ENCODE measurements at regions not wholly inside any gene's neighbourhood (a gene's known extent, or its start where the extent isn't known, plus 50 kb on each side); places are given as distances from the start of the nearest gene placed in this dataset.

DNA sequence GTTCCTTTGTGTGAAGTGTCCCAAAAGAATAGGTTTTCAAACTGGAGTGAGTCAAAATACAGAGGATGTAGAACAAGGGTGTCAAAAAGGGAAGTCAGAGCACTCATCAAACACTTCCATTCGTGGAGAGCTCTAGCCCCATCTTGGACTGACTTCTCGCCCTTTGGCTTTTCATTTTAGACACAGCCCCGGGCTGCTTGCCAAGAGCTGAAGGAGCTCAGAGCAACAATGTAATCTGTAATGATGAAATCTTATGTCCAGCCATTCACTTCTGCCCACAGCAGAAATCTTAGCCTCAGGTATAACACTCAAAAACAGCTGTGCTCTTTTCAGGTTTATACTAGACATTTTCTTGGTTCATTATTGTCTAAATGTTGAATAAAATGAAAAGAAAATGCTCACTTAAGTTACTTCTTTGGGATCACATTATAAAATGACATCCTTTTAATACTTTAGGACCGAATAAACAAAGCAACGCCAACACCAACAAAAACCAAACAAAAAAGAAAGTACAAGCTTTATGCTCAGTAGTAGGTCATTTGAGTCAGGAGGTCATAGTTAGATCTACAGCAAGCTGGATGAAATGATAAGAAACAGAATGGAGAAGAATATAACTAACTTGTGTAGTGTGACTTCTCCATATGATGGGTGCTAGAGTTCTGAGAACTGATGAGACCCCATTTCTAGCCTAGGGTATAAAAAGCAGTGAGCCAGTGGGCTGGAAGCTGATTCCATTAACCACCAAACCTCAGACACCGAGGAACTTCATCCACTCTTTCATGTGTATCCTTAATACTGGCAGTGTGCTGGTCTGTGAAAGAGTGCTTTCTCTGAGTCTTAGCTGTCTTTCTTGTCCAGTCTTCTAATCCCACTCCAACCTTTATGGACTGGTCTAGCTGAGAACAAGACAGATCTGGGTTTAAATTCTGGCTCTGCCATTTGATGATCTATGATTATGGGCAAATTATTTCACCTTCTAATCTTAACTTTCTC, 131.8 kb upstream of the SLC7A14 start:
- Histone ChIP-seq H3K23me2 (ENCODE audit: low read depth, low read length) (no peaks in the 10 kb centered on the region), H2BK120ac (replicated peaks; ENCODE audit: low read depth, low read length) (no peak overlapping the region), H3K23ac (ENCODE audit: insufficient read length) (no peak overlapping the region), H3K4me3 (ENCODE audit: extremely low read depth in 1 of 4, insufficient read depth in 2 of 4, low read depth in 3 of 4, low read length in 4 of 4) (no peak overlapping the region), H3K9me3 (ENCODE audit: insufficient read depth in 2 of 2, low read depth in 1 of 2, low read length in 1 of 2) (no peaks in the 10 kb centered on the region), H3K4ac (replicated peaks; ENCODE audit: insufficient read length, low read depth, low read length) (no peak overlapping the region), H2BK5ac (ENCODE audit: low read depth, low read length) (no peak overlapping the region), H3K56ac (replicated peaks; ENCODE audit: insufficient read length, low read depth, low read length) (no peak overlapping the region), H3K14ac (ENCODE audit: insufficient read length) (no peak overlapping the region), H3K9ac (replicated peaks in 1 of 4; ENCODE audit: extremely low read depth in 1 of 4, low read depth in 3 of 4, low read length in 3 of 4) (no peak overlapping the region), H2AFZ (ENCODE audit: low read length) (no peak overlapping the region), H4K8ac (ENCODE audit: extremely low read depth, insufficient read depth, low read length) (no peak overlapping the region), H2BK15ac (ENCODE audit: low read length) (no peak overlapping the region), H3K79me2 (ENCODE audit: control insufficient read depth in 1 of 2, insufficient read depth in 2 of 2, low read length in 2 of 2) (no peaks in the 10 kb centered on the region), H3K18ac (ENCODE audit: extremely low read depth, low read length) (no peak overlapping the region), H3K79me1 (ENCODE audit: low read depth, low read length) (no peaks in the 10 kb centered on the region), H2AK5ac (ENCODE audit: low read depth, low read length) (no peak overlapping the region), H4K91ac (replicated peaks; ENCODE audit: insufficient read length, low read length) (no peak overlapping the region), H4K5ac (ENCODE audit: insufficient read length, low read depth, low read length) (no peak overlapping the region), H4K20me1 (replicated peaks in 1 of 2; ENCODE audit: control insufficient read depth in 1 of 2, insufficient read depth in 2 of 2, low read length in 2 of 2) (no peaks in the 10 kb centered on the region), H3K27ac (ENCODE audit: low read depth, low read length) (no peak overlapping the region), H3K27me3 (replicated peaks in 1 of 4; ENCODE audit: control insufficient read depth in 3 of 4, extremely low read depth in 1 of 4, insufficient read depth in 3 of 4, low read length in 3 of 4) (no peaks in the 10 kb centered on the region), H2BK20ac (ENCODE audit: low read length) (no peak overlapping the region), H3K4me2 (ENCODE audit: insufficient read depth in 1 of 2, low read depth in 2 of 2, low read length in 2 of 2) (no peak overlapping the region), H3K4me1 (replicated peaks in 1 of 4; ENCODE audit: control insufficient read depth in 3 of 4, insufficient read depth in 4 of 4, low read length in 3 of 4) (no peaks in the 10 kb centered on the region), H3K36me3 (ENCODE audit: control insufficient read depth in 2 of 4, insufficient read depth in 4 of 4, low read length in 3 of 4) (no peaks in the 10 kb centered on the region), H2BK12ac (ENCODE audit: low read depth, low read length) (no peak overlapping the region)
- WGBS, 2 experiments (ENCODE audit: extremely low coverage in 1 of 2, insufficient coverage in 1 of 2, insufficient read length in 1 of 2, insufficient replicate concordance in 2 of 2, low coverage in 1 of 2, low lambda C conversion rate in 2 of 2, missing lambda C conversion rate in 1 of 2): 80% methylated on average over 6 of the region's 6 CpGs; no CpG with 5 or more reads in 1 of the 2 experiments
- POLR2A ChIA-PET (ENCODE audit: partially characterized antibody): no interaction called here
- CTCF ChIA-PET (ENCODE audit: partially characterized antibody): interaction anchor here (0.6 to 1.6 kb wide), 4 partner anchors 28 to 304 kb away, joined by 3 to 5 read pairs (median 3); no protein-coding TSS in a partner anchor
- FAIRE-seq: no peak
- DNase-seq (ENCODE audit: low read depth in 1 of 2, low spot score in 2 of 2): no peak
- TF ChIP-seq JUN (IDR thresholded peaks at IDR 0.05; ENCODE audit: low read depth, low read length): no peak
- TF ChIP-seq CBX5 (IDR thresholded peaks at IDR 0.05; ENCODE audit: low read depth, low read length): no peak
- no peak for TF ChIP-seq CHD1 (IDR thresholded peaks at IDR 0.05; ENCODE audit: low read depth, low read length)
- no peak for TF ChIP-seq CEBPB (IDR thresholded peaks at IDR 0.05; ENCODE audit: low read depth, low read length)
- no peak for TF ChIP-seq SIX5 (IDR thresholded peaks at IDR 0.05; ENCODE audit: low read depth, low read length)
- TF ChIP-seq TAF7 (optimal IDR thresholded peaks at IDR 0.05; ENCODE audit: borderline replicate concordance, low read depth, low read length): no peak
- no peak for TF ChIP-seq SP4 (IDR thresholded peaks at IDR 0.05; ENCODE audit: low read length)
- no peak for TF ChIP-seq EZH2 (IDR thresholded peaks at IDR 0.05; ENCODE audit: low read depth, low read length, severe bottlenecking)
- TF ChIP-seq BCL11A (IDR thresholded peaks at IDR 0.05; ENCODE audit: low read depth in 2 of 2, low read length in 2 of 2): no peak
- no peak for TF ChIP-seq EGR1 (IDR thresholded peaks at IDR 0.05; ENCODE audit: borderline replicate concordance, low read depth, low read length)
- no peak for TF ChIP-seq RXRA (IDR thresholded peaks at IDR 0.05; ENCODE audit: insufficient read depth, low read depth, low read length)
- TF ChIP-seq YY1 (IDR thresholded peaks at IDR 0.05; ENCODE audit: low read depth, low read length): no peak
- no peak for TF ChIP-seq MAX (IDR thresholded peaks at IDR 0.05)
- no peak for TF ChIP-seq JUND (IDR thresholded peaks at IDR 0.05; ENCODE audit: low read length)
